DND-41 (cell line): ENCODE measurements at regions not wholly inside any gene's neighbourhood (a gene's known extent, or its start where the extent isn't known, plus 50 kb on each side); places are given as distances from the start of the nearest gene placed in this dataset.

Experiments
- EZH2 ChIP-seq: IDR thresholded peaks from 3 replicates; pipeline ENCODE4 v1.6.1; 2012; ENCODE audit warnings: borderline replicate concordance, low read depth, mild to moderate bottlenecking, moderate library complexity, low read length, inconsistent platforms; ENCODE audit not compliant: severe bottlenecking
- TF ChIP-seq, protein P1 (sequence below): IDR thresholded peaks from 2 replicates; pipeline ENCODE4 v1.5.1; 2012; ENCODE audit warnings: borderline replicate concordance, low read length, moderate library complexity, mild to moderate bottlenecking; ENCODE audit not compliant: poor library complexity, severe bottlenecking; ENCODE audit errors: extremely low read depth

DNA sequence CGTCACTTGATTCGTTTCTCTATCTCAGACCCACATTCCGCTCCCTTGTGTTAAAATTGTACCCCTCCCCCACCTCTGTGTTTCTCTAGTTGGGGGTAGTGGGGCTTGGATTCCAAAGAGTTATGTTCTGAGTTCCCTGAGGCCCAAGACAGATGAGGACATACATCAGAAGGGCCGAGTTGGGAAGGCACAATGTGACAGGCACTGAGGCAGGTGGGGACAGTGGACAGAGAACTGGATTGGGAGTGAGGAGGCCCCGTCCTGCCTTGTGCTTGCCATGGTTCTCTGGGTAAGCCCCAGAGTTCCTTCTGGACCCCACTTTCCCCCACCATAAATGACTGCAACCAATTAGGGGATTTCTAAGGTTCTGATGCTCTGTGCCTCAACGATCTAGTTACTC lies 80.5 kb upstream of the ETV3 start:
- TF ChIP-seq, protein P1, sequence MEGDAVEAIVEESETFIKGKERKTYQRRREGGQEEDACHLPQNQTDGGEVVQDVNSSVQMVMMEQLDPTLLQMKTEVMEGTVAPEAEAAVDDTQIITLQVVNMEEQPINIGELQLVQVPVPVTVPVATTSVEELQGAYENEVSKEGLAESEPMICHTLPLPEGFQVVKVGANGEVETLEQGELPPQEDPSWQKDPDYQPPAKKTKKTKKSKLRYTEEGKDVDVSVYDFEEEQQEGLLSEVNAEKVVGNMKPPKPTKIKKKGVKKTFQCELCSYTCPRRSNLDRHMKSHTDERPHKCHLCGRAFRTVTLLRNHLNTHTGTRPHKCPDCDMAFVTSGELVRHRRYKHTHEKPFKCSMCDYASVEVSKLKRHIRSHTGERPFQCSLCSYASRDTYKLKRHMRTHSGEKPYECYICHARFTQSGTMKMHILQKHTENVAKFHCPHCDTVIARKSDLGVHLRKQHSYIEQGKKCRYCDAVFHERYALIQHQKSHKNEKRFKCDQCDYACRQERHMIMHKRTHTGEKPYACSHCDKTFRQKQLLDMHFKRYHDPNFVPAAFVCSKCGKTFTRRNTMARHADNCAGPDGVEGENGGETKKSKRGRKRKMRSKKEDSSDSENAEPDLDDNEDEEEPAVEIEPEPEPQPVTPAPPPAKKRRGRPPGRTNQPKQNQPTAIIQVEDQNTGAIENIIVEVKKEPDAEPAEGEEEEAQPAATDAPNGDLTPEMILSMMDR: no peak
- no peak for TF ChIP-seq EZH2
